ENCODE measurements at regions not wholly inside any gene's neighbourhood (a gene's known extent, or its start where the extent isn't known, plus 50 kb on each side); places are given as distances from the start of the nearest gene placed in this dataset.

DNA sequence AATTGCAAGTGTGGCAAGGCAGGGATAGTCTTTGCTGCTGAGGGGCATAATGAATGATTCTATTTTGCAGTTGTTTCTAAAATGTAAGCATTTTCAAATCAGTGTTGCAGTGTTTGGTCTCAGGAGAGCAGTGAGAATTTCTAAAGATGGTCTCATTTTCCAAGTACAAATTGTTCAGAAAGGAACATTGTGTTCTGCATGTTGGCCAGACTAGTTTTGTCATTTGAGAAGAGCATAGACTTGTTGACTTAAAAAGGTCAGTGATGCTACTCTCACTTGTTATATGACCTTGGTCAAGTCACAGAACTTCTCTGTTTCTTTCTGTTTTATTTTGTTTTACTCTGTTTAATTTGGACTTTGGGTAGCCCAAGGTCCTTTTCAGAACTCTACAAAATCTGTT is 344.6 kb downstream of the OSTF1 start:
- TF ChIP-seq, protein P1, sequence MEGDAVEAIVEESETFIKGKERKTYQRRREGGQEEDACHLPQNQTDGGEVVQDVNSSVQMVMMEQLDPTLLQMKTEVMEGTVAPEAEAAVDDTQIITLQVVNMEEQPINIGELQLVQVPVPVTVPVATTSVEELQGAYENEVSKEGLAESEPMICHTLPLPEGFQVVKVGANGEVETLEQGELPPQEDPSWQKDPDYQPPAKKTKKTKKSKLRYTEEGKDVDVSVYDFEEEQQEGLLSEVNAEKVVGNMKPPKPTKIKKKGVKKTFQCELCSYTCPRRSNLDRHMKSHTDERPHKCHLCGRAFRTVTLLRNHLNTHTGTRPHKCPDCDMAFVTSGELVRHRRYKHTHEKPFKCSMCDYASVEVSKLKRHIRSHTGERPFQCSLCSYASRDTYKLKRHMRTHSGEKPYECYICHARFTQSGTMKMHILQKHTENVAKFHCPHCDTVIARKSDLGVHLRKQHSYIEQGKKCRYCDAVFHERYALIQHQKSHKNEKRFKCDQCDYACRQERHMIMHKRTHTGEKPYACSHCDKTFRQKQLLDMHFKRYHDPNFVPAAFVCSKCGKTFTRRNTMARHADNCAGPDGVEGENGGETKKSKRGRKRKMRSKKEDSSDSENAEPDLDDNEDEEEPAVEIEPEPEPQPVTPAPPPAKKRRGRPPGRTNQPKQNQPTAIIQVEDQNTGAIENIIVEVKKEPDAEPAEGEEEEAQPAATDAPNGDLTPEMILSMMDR (IDR thresholded peaks at IDR 0.05), result no peak
- TF ChIP-seq POLR2A (IDR thresholded peaks at IDR 0.05), result no peak

Measured in testis (tissue), 2 donors.